ENCODE measurements at regions not wholly inside any gene's neighbourhood (a gene's known extent, or its start where the extent isn't known, plus 50 kb on each side); places are given as distances from the start of the nearest gene placed in this dataset.

DNA sequence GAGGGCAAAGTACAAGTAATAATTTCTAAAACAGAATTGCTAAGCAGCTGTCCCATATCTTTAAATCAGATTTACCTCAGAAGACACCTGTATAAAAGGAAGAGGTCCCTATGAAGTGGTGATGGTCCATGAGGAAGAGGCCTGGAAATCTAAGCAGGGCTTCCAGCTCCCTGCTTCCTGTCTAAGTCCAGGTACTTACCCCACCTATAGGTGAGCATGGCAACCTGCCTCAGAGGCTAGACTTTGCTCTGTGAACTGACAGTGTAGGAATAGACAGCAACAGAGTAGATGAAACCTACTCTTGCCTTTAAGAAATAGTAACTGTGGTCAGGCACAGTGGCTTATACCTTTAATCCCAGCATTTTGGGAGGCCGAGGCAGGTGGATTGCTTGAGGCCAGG lies 55.8 kb upstream of the ARRDC3 start:
- no peak for DNase-seq (ENCODE audit: low read depth)

DNA sequence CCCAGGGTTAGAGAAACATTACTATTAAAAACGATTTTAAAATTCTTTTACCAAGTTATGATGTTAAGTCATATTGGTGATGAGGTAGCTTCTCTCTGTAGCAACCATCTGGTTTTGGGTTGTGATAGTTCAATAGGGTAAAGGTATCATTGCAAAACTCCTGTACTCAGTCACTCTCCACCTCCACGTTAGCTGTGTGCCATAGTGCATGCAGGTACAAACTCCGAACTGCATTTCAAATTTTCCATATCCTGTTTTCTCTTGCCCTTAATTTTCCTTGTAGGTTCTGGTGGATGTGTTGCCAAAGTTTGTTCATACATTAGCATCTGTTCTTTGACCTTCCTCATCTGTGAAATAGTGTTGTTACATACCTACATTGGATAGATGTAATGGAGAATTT lies 53.1 kb upstream of the ARRDC3 start:
- no peak for DNase-seq (ENCODE audit: low read depth)

DNA sequence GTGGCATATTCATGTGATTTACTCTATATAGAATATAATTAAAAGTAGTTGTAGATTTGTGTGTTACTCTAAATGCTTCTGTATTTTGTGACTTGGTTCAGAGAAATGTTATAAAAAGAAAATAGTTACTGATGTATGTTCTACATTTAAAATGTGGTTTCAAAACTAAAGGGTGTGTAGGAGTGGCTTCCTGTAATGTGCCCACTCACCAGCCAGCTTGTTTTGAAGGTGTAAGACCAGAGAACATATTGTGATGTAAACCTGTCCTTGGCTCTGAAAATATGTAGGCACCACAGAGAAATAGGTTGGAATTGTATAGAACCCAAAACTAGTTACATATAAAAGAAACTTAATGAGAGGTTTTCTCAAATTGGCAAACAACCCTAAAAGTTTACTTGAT lies 51.2 kb upstream of the ARRDC3 start:
- DNase-seq (ENCODE audit: low read depth) = no peak

DNA sequence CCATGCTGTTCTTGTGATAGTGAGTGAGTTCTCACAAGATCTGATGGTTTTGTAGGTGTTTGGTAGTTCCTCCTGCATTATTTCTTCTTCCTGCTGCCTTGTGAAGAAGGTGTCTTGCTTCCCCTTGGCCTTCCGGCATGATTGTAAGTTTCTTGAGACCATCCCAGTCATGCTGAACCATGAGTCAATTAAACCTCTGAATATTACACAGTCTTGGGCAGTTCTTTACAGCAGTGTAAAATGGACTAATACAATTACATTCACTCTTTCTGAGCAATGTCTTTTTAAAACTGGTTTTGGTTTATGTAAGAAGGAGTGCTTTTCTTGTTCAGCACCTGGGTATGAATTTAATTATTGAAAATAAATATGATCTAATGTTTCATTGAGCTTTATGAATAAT lies 50.7 kb upstream of the ARRDC3 start:
- no peak for DNase-seq (ENCODE audit: low read depth)

Data from fibroblast of the conjunctiva (primary cell).